CD4-positive, alpha-beta T cell treated with Interleukin-10 for 1 hour (primary cell): ENCODE measurements at regions not wholly inside any gene's neighbourhood (a gene's known extent, or its start where the extent isn't known, plus 50 kb on each side); places are given as distances from the start of the nearest gene placed in this dataset.
"Not testable (repeated sequence)": the region's sequence is repeated elsewhere in the genome, so short reads cannot be mapped to it uniquely, and the experiment has no call there.

Experiments used
- DNase-seq: peaks from one replicate; pipeline ENCODE4 v3.0.0-alpha.2; 2020

DNA sequence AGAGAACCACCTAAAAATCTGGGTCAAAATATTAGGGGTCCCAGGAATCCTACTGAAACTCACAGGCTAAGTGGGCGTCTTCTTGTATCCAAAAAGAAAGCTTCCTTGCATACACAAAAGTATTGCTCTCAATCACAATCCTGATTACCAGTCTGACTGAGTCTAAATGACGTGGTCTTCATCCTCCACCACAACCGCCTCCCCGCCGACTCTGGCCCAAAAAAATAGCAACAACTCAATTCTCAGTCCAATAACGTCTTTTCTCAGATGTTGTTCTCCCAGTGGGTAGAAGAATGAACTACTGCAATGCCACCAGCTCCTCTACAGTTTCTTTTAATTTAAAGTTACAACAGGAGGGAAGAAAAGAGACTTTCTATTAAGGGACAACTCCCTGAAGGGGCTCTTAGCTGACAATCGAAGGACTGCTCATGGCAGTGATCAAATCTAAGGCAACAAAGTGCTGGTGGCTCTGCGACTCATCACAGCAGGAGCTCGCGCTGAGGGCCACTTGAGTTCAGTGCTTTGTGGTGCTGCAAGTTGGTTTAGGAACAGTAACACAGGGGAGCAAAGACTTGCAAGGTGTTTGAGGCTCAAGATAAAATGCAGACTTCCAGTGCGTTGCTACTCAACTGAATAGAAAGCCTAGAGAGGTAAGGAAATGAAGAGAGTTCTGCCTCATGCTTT, 394.1 kb downstream of the BCAT1 start:
- no peak for DNase-seq

DNA sequence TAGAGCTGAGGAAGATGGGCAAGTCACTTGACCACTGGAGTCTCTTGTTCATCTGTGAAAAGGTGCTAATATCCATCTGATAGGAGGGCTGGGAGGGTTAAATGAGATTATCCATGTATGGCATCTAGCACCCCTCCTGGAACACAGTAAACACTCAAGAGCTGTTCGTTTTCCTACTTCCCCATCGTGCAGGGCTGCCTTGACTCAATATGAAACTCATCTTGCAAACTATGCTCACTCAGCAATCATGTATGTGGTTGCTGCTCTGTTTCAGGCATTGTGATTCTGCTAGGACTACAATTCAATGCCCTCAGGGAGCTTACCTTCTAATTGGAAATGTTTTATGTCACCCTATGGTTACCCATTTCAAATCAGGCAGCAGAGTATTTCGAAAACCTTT, 395.6 kb downstream of the BCAT1 start:
- DNase-seq, result no peak

DNA sequence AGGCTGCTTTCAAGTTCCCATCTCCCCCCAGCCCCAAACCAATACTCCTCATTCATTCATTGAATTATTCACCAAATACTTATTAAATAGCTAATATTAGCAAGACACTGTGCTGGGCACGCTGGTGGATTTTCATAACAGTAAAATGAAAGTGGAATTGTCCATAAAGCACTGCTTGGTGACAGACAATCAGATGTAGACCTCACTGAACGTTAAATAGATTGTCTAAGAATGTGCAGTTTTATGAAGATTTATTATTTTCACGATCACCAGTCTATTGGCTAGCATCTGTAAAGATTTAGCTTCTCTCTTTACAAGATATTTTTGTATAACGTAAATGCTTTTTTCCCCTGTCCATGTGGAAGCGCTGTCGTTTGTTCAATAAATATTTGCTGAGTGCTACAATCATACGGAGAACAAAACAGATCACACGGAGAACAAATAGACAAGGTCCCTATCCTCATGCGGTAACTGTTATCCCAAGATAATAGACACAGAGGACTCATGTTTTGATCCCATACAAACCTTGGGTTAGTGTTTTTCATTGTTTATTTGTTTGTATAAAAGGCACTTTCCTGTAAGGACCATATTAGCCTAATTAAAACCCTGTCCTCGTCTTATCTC, 397.6 kb downstream of the BCAT1 start:
- no peak for DNase-seq

DNA sequence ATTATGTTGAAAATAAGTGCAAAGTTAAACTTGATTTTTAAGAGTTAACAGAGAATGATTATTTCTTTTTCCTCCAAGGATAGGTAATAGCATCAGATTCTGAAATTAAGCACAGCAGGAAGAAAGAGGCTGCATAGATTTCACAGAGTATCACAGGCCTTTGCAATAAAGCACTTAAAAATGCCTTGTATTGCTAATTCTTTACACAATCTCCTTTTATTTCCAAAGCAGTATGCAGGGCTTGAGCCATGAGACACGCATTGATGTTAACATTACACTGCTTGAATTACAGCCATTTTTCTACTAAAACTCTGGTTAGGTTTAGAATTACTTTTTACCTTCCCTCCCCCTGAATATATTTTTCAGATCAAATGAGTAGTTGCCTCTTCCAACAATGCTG, 398.3 kb downstream of the BCAT1 start:
- no peak for DNase-seq

DNA sequence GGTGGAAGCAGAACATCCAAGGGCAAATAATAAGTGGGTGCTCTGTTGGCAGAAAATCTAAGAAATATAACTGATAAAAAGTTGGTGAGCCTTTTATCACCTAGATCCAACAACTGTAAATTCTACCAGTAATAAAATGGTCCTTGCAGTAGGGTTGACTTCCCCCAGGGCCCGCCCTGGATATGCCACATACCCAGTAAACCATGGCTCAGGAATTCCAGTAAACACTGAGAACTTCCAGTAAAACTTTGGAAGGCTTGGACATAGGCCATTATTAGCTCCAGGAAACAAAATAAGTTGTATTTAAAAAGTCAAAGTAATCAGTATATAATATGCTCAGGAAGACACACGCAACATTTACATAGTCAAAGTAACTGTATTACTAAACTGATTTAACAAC, 402.2 kb downstream of the BCAT1 start:
- no peak for DNase-seq

DNA sequence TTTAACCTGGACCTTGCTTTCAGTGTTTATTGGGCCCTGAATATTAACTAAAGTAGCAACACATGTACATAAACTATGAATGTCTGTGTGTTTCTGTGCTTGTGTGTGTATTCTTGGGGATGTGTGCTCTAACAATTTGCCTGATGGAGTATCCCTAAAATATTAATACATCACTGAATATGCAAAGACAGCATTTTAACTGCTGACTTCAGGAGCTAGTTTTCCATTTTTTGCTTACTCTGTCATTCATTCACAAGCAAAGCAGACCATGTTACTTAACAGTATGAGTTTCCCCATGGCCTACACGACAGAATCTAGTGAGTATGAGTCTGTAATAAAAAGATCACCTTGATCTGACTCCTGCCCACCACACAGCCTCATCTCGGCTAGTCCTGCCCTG, 402.8 kb downstream of the BCAT1 start:
- no peak for DNase-seq

DNA sequence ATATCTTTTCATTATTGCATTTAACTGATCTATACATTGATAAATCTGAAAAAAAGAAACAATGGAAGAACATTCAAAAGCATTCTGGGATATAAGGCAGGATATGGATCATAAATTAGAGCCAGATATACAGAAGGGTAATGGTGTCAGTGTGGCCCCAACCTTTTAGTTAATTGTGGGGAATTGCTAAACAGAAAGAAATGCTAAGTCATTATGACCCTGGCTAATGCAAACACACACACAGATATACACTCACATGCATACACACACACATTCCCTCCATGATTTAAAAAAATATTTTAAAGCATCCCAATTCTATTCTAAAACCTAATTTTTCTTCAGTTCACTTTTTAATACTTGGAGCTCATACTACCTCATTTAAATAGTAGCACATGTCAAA, 404.5 kb downstream of the BCAT1 start:
- DNase-seq, result no peak

DNA sequence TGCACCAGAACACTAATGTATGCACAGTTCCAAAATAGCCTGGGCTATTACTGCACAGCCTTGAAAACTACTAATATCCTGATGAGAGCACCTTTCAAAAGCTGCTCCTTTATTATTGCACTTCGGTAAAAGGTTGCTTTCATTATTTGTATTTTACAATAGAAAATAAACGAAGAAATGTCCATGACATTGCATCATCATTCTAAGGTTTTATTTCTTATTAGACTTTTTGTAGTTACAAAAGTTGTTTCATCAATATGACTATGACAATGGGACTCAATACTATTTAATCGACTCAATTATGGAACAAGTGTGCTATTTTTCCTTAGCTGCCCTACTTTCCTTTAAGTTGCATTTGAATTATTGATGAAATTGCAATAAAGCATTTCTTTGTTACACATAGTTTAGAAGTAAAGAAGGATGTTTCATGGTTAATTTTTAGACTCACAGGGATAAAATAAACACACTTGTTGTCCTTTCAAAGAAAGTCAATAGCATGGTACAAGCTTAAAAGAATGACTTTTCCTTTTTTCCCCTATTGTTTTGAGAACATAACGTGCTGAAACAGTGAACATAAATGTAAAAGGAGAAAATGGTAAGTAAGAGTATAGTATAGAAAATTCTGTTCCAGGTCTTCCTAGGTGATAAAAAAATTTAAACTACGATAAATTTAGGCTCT, 407.6 kb downstream of the BCAT1 start:
- no peak for DNase-seq

DNA sequence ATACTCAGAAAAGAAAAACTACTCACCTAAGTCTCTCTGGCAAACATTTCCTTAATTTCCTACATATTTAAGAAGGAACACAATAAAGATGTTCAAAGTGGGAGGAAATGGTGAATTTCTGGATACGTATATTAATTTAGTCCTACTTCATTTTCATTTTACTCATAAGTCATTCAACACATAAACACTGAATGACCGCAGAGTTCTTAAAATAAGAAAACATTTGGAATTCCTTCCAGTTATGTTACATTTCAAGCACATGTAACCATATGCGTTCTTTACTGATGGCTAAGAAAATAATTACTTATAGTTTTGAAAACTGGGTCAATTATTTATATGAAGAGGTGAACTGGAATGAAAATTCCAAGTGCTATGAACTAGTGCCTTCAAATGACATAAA, 409.3 kb downstream of the BCAT1 start:
- DNase-seq, result no peak

DNA sequence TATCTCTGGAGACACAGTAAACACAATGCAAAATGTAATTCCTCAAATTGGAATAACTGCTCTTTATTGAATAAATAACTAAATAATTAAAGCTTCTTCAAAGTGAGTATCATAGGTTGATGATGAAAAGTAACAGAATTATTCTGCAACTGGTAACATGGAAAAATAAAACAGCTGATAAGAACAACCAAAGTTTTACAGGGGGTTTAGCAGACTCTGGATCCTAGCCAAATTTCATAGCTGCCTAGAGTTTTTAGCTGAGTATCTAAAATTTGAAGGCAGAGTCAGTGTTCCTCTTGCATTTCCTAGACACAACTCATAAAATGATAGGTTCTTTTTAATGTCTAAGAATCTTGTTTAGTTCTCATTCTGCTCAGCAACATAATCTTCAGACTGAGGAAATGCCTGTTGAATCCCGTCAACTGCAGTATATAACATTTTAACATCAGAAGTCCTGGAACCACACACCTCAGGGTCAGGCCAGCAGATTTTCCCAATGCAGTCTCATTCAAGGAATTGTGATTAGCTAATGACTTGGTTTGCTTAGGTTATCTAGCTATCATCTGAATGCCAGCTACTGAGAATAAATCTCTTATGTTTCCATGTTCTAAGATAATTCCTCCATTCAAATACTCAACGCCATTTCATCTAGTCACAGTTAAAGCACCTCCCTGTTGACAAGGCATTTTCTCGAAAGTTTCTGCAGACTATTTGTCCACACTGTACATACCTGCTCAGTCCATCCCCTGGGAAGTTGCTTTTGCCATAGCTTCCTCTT, 411.6 kb downstream of the BCAT1 start:
- DNase-seq, result no peak

DNA sequence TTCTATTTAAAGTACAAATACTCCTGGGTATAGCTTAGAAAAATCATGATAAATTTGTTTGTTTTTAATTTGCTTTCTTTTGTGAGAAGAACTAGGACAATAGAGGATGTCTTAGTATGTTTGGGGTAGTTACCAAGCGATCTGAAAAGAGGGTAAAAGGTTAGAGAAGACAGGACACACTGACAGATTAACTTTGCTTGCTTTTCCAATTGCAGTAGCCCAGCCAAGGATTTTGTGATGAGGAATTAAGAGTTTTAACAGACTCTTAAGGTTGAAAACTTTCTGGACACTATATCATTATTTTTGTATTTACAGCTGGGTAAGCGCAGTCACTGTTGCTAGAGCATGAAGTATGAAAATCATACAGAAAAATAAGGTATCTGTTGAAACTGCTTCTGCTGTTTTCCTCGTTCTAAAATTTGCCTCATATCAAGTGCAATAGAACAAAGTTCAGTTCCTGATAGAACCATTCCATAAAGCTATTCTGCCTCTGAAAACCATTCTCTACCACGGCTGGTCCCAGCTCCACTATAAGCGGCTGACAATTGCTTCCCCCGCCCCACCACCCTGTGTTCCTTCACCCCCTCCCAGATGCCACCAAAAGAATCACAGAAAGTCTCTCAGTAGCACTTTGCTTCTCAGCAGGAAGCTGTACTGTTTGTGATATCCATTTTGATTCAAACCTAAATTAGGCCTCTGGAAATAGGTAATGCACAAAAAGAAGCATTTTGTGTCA, 413.4 kb downstream of the BCAT1 start:
- no peak for DNase-seq

DNA sequence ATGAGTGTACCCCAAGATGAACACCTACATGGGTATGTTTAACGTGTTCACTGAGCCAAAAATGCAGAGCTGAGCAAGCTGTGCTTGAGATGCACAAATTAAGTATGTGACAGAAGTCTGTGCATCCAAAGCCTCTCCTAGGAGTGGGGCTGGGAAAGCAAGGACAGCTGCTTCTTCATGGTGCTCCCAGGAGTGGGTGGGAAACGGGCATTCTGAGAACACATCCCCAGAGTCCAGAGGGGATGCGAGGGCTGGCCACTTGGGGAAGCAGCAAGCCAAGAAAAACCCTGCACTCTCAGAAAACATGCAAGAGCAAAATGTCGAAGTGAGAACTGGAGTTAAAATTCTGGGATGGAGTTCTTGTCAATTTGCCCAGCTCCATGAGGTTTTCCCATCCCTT, 414.3 kb downstream of the BCAT1 start:
- no peak for DNase-seq

DNA sequence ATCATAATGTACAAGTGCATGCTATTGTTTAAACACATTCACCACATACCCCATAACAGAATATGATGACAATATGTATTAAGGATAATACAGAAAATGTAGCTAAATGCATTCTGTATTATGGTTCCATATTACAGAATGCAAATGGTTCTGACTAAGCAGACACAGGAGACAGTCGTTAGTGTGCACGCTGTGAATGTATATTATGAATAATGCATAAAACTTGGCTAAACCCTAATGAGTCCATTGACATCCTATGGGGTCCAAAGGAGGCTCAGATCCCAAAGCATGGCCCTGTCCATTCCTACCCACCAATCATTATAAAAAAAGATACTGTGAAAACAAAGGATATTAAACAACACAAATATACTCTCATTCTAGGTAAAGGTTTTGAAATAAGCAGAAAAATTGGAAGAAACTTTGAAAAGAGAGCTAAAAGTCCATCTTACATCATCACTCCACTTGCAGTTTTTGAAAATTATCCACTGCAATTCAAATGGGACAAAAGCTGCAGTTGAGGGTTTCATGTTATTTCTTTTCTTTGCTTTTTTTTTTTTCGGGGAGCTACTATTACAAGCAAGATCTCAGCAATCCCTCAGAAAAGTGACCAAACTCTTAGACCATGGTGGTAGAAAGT, 415.1 kb downstream of the BCAT1 start:
- no peak for DNase-seq

DNA sequence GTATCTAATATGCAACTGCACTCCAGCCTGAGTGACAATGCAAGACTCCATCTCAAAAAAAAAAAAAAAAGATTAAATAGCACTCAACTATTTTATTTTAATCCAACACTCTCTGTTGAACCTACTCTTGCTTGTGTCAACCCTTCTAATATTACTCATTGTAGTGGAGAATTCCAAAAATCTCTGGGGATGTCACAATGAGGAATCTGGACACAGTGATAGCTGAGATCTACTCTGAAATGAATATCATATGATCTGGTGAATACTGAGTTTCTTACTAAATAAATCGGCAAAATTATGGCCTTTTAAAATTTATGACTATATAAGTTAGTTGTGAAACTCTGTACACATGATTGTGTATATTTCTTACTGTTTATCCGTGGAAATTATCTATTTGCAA, 418.2 kb downstream of the BCAT1 start:
- DNase-seq, result no peak

DNA sequence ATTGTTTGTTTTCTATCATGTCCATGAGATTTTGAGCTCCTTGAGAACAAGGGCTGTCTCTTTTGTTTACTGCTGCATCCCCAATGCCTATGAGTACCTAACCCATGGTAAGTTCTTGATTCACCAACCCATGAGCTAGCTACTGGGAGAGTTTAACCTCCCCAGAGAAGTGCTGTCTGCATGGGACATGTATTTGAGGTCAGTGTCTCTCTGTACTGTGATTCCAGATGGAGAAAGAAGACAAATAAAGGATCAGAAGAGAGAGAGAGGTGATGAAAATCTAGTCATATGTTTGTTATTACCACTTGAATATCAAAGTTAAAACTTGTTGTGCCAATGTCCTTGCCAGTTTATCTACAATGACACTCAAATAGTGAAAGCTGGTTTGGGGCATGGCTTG, 421.8 kb downstream of the BCAT1 start:
- no peak for DNase-seq

DNA sequence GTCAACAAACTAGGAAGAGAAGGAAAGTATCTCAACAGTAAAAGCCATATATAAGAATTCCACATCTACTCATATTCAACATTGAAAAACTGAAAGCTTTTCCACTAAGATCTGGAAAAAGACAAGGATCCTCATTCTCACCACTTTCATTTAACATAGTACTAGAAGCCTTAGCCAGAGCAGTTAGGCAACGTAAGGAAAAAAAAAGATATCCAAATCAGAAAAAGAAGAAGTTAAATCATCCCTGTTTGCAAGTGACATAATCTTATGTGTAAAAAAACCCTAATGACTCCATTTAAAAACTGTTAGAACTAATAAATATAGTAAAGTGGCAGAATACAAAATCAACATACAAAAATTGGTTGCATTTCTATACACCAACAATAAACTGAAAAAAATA, 426.2 kb downstream of the BCAT1 start:
- DNase-seq, result no peak

DNA sequence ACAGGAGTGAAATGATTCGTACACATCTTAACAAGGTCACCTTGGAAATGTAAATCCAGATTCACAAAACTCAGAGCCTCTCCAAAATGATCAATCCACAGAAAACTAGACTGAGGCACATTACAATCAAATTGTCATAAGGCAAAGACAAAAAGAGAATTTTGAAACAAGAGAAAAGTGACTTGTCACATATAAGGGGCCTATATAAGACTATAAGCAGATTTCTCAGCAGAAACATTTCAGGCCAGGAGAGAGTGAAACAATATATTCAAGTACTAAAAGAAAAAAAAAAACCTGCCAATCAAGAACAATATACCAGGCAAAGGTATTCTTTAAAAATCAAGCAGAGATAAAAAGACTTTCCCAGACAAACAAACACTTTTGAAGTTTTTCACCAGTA, 429.1 kb downstream of the BCAT1 start:
- no peak for DNase-seq

DNA sequence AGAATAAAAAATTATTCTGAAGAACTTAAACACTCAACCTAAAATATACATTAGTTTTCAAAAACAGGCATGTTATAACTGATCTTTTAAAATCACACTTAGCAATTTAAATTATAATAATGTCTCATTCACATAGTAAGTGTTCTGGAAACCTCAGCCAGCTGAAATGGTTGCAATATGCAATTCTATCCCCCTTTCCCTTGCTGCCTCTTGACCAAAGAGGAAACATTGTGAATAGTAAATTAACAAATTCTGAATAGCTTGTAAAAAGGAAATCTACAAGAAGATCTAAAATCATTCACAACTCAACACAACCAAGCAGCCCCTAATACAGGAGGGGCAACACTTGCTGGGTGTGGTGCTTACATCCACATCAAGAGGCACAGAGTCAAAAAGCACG, 431.9 kb downstream of the BCAT1 start:
- no peak for DNase-seq

DNA sequence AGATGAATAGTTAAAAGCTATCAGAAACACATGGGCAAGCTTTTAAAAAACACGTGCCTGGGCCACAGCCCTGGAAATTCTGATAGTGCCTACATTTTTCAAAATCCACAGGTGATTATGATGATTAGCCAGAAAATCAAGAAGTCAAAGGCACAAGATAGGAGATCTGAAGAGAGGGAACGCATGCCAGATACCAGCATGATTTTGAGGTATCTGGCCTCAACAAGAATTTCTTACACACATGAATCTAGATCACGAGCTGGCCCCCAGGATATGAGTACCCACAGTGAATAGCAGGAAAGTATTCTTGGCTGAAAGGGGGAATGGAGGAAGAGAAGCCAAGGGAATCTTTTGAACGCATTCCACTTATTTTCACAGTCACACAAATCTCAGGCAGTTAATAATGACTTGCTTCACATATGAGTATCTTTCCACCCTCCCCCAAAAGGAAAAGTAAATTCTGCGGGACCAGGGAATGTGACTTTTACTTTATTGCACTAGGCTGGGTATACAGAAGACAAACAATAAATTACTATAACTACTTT, 438.2 kb downstream of the BCAT1 start:
- no peak for DNase-seq

DNA sequence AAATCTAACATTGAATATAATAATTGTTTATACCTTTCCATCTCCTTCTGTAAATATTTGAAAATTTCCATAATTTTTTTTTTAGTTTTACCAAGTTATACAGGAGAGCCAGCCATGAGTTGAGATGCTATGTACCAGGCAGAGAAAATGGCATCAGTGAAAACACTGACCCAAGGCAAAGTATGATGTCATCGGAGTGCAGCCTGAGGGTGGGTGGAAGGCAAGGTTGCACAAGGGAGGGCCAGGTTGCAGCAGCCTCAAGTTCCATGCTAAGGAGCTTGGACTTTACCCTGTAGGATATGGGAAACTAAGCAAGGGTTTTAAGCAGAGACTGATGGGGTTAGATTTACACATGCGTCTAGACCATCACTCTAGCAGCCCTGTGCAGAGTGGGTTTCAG, 441.1 kb downstream of the BCAT1 start:
- DNase-seq, result no peak

DNA sequence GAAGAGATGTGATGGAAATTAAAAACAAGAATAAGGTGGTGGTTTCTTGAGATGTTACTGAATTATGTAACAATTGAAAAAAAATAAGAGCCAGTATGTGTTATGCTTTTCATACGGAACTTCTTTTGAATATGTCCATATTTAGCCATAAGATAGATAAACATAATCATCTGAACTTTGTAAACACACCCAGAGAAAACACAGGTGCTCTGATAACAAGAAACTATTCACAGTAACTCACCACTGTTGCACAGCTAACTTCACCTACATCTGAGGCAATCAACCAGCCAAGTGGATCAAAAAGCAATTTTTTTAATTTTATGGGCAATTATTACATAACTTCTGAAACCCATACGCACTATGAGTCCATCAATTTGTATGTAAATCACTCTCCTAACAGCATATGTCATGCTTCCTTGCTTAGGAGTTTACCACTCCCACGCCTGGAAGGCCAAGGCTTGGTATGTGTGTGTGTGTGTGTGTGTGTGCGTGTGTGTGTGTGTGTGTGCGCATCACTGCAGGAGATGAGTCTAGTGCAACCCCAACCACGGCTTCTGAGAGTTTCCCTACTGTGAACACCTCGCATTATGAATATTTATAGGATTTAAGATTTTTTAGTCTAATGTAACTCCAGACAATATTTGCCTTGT, 443.4 kb downstream of the BCAT1 start:
- no peak for DNase-seq

DNA sequence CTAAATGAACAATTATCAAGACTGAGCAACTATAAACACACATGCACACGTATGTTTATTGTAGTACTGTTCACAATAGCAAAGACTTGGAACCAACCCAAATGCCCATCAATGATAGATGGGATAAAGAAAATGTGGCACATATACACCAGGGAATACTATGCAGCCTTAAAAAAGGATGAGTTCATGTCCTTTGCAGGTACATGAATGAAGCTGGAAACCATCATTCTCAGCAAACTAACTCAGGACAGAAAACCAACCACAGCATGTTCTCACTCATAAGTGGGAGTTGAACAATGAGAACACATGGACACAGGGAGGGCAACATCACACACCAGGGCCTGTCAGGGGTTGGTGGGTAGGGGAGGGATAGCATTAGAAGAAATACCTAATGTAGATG, 445.4 kb downstream of the BCAT1 start:
- DNase-seq, result not testable (repeated sequence)
